Ovary (tissue), 3 donors: ENCODE measurements at regions not wholly inside any gene's neighbourhood (a gene's known extent, or its start where the extent isn't known, plus 50 kb on each side); places are given as distances from the start of the nearest gene placed in this dataset.

Source experiments
- CTCF ChIP-seq, 3 donors: fragments of 450-650 bp in 2 of 3; fragments of 200-600 bp in 1 of 3; IDR thresholded peaks; one replicate each; pipeline versions ENCODE4 v1.5.1 to v1.8.0; 2016 to 2022; ENCODE audit warnings: antibody characterized with exemption in 3 of 3, mild to moderate bottlenecking in 1 of 3
- EP300 ChIP-seq: sonication (generic); formaldehyde crosslinking; IDR thresholded peaks from one replicate; pipeline ENCODE4 v1.6.1; 2017; ENCODE audit warnings: antibody characterized with exemption
- POLR2A ChIP-seq: fragments of 450-650 bp; IDR thresholded peaks from one replicate; pipeline ENCODE4 v1.6.1; 2017; ENCODE audit warnings: antibody characterized with exemption, mild to moderate bottlenecking, moderate library complexity
- donor health status: DM: no; HTN: no; CAD: no.

GRCh38 chr2:8522687-8523086 is 159.2 kb upstream of the ID2 start:
- TF ChIP-seq CTCF (IDR thresholded peaks at IDR 0.05) (no peak), EP300 (no peak), POLR2A (no peak)
